ENCODE measurements at regions not wholly inside any gene's neighbourhood (a gene's known extent, or its start where the extent isn't known, plus 50 kb on each side); places are given as distances from the start of the nearest gene placed in this dataset.

DNA sequence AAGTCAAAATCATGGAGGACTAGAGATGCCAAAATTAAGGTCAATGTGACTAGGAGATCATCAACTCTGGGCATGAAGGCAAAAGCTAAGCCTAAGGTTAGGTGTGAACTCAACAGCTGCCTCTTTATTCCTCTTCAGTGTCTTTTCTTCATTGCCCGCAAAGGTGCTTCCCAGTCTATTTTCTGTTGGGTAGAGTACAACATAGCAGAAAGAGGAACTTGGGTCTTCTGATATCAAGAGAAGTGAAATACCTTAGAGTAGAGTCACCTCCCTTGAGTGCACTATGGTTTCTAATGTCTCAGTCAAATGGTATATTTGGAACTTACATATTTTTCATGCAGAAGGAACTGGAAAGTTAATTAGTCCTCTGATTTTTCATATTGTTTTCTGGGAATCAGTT, 122.5 kb upstream of the GRIN3A start:
- TF ChIP-seq CTCF (IDR thresholded peaks at IDR 0.05) (no peak), EZH2 (IDR thresholded peaks at IDR 0.05) (no peak)

All from neural progenitor cell (in vitro differentiated cells).